ENCODE measurements at regions not wholly inside any gene's neighbourhood (a gene's known extent, or its start where the extent isn't known, plus 50 kb on each side); places are given as distances from the start of the nearest gene placed in this dataset.
A peak's percentile ranks its signal among the peaks of the same experiment; 100 is the strongest.
"Not testable (repeated sequence)": the region's sequence is repeated elsewhere in the genome, so short reads cannot be mapped to it uniquely, and the experiment has no call there.

GRCh38 chr21:23020969-23021368, 2022.8 kb downstream of the NCAM2 start:
- no peak for DNase-seq (ENCODE audit: low read depth in 2 of 2)

- DNase-seq (ENCODE audit: low read depth in 2 of 2) = no peak
Observed at GRCh38 chr21:23021481-23021880, 2023.3 kb downstream of the NCAM2 start.

- DNase-seq (ENCODE audit: low read depth in 2 of 2) = no peak
Observed at GRCh38 chr21:23026878-23027277, 2028.7 kb downstream of the NCAM2 start.

- no peak for DNase-seq (ENCODE audit: low read depth in 2 of 2)
Observed at GRCh38 chr21:23039846-23040245, 2041.6 kb downstream of the NCAM2 start.

- DNase-seq (ENCODE audit: low read depth in 2 of 2) = no peak
Observed at GRCh38 chr21:23045955-23046354, 2047.7 kb downstream of the NCAM2 start.

- no peak for DNase-seq (ENCODE audit: low read depth in 2 of 2)
Observed at GRCh38 chr21:23067672-23068071, 2069.5 kb downstream of the NCAM2 start.

GRCh38 chr21:23083242-23083641, 2085.0 kb downstream of the NCAM2 start:
- DNase-seq (ENCODE audit: low read depth in 2 of 2) = no peak

GRCh38 chr21:23093259-23093658, 2095.1 kb downstream of the NCAM2 start:
- DNase-seq (ENCODE audit: low read depth in 2 of 2) = no peak

GRCh38 chr21:23099185-23099584, 2101.0 kb downstream of the NCAM2 start:
- no peak for DNase-seq (ENCODE audit: low read depth in 2 of 2)

GRCh38 chr21:23101111-23101510, 2102.9 kb downstream of the NCAM2 start:
- peak in 1 of 2 donors; percentile 0 for DNase-seq (ENCODE audit: low read depth in 2 of 2)

GRCh38 chr21:23108533-23108932, 2110.3 kb downstream of the NCAM2 start:
- no peak for DNase-seq (ENCODE audit: low read depth in 2 of 2)

- DNase-seq (ENCODE audit: low read depth in 2 of 2) = no peak
Observed at GRCh38 chr21:23111070-23111600, 2112.9 kb downstream of the NCAM2 start.

- DNase-seq (ENCODE audit: low read depth in 2 of 2) = no peak
Observed at GRCh38 chr21:23119491-23119890, 2121.3 kb downstream of the NCAM2 start.

- no peak for DNase-seq (ENCODE audit: low read depth in 2 of 2)
Observed at GRCh38 chr21:23127973-23128372, 2129.8 kb downstream of the NCAM2 start.

GRCh38 chr21:23130308-23130707, 2132.1 kb downstream of the NCAM2 start:
- no peak for DNase-seq (ENCODE audit: low read depth in 2 of 2)

- DNase-seq (ENCODE audit: low read depth in 2 of 2) = no peak
Observed at GRCh38 chr21:23131177-23131576, 2133.0 kb downstream of the NCAM2 start.

- DNase-seq (ENCODE audit: low read depth in 2 of 2) = no peak
Observed at GRCh38 chr21:23138797-23139196, 2140.6 kb downstream of the NCAM2 start.

- no peak for DNase-seq (ENCODE audit: low read depth in 2 of 2)
Observed at GRCh38 chr21:23152130-23152529, 2153.9 kb downstream of the NCAM2 start.

GRCh38 chr21:23153842-23154241, 2155.6 kb downstream of the NCAM2 start:
- DNase-seq (ENCODE audit: low read depth in 2 of 2) = not testable (repeated sequence)

- no peak for DNase-seq (ENCODE audit: low read depth in 2 of 2)
Observed at GRCh38 chr21:23155281-23155680, 2157.1 kb downstream of the NCAM2 start.

- DNase-seq (ENCODE audit: low read depth in 2 of 2) = no peak
Observed at GRCh38 chr21:23160914-23161313, 2162.7 kb downstream of the NCAM2 start.

- DNase-seq (ENCODE audit: low read depth in 2 of 2) = no peak
Observed at GRCh38 chr21:23162198-23162946, 2164.2 kb downstream of the NCAM2 start.

All from stimulated activated CD8-positive, alpha-beta memory T cell treated with anti-CD3 and anti-CD28 coated beads, Interleukin-2, amount 100 ng/mL, for 1 hour (primary cell).